ENCODE measurements at regions not wholly inside any gene's neighbourhood (a gene's known extent, or its start where the extent isn't known, plus 50 kb on each side); places are given as distances from the start of the nearest gene placed in this dataset.

DNA sequence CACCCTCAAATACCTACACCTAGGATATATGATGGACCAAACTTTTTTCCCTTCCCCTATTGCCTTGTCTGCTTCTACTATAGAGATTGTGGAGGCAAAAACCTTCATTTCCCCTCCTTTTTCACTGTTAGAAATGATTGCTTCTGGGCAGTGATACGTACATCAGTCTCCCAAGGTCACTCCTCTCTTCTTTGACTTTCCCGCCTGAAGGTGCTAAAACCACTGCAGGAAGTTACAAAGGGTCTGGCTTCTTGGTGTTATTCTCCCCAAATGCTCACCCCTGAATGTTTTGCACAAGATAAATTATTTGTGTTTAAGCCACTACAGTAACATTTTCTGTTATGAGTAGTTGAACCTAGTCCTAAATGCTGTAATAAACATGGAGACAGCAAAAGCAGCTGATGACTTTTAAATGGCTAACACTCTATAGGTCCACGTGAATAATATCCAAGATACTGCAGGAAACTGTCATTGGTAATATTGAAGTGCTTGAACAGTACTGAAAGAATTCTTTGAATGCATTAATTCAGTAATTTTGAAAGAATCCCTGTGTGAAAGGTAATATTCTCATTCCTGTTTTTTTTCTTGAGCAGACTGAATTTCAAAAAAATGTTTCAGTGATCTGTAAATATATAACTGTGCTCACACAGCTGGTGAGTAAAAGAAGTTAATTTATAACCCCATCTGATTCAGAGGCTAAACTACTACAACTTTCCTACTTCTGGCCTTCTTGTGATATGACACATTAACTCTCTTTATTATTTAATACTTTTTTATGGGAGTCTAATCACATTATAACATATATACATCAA lies 865.1 kb downstream of the EFNB2 start:
- in situ Hi-C loops (cut with MboI; ENCODE audit: low sequenced_read_pairs), result no loop called here

DNA sequence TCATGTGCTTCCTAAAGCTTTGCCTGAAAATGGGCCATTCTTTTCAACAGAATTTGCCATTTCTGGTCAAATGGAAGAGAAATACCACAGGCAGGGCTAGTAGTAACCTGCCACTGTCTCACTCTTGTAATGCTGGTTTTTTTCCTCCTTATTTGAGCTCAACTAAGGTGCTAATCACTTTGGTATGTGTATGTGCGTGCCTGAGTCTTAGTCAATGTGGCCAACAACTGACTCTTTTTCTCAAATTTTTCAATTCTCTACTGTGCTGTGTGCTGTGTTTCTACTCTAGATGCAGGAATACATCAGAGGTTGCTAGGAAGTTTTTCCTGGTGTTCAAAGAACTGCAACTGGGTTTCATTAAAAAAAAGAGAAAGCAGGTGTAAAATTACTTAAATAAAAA lies 870.2 kb downstream of the EFNB2 start:
- in situ Hi-C loops (cut with MboI; ENCODE audit: low sequenced_read_pairs), result no loop called here

DNA sequence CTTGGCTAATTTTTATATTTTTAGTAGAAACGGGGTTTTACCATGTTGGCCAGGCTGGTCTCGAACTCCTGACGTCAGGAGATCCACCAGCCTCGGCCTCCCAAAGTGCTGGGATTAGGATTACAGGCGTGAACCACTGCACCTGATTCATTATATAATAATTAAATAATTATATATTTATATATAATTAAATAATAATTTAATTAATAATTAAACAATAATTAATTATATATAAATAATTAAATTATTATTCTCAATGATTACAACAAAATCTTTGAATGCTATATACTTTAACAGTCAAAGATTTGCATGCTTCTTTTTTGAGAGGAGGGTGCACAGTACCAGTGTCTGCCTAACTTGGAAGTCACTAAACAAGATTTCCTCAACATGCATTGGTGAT lies 872.3 kb downstream of the EFNB2 start:
- in situ Hi-C loops (cut with MboI; ENCODE audit: low sequenced_read_pairs), result no loop called here

DNA sequence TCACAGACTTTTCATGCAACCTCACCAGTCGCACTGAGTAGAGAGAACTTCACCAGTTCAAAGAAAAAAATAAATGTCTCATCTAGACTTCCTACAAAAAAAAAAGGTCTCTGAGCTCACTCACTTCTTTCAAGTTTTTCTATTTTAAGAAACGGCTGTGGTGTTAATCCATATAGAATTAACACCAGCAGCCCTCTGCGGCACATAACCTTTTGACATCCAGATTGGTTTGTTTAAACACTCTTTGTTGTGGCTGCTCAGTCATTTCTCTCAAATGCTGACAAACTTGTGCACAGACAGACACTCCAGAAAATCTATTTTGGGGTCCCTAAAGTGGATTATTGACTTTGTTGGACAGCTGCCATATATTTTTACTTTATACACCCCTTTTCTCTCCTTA lies 874.9 kb downstream of the EFNB2 start:
- in situ Hi-C loops (cut with MboI; ENCODE audit: low sequenced_read_pairs), result no loop called here

DNA sequence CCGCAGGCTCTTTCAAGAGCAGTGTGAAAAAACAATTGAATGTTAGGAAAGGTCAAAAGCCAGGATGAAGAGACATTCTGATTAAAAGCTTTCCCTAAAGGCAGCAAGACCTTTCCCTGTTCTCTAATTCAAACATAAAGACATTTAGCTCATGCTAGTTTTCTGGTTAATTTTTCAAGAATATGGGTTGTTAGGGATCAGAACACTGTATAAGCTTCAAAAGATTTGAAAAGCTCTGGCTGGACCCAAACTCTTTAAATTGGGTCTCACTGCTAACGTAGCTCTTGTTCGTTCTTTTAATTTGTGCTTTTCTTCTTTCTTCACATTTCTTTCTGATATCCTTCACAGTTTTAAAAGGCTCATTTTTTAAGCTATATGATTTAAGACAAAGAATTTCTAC lies 877.0 kb downstream of the EFNB2 start:
- in situ Hi-C loops (cut with MboI; ENCODE audit: low sequenced_read_pairs), result no loop called here

DNA sequence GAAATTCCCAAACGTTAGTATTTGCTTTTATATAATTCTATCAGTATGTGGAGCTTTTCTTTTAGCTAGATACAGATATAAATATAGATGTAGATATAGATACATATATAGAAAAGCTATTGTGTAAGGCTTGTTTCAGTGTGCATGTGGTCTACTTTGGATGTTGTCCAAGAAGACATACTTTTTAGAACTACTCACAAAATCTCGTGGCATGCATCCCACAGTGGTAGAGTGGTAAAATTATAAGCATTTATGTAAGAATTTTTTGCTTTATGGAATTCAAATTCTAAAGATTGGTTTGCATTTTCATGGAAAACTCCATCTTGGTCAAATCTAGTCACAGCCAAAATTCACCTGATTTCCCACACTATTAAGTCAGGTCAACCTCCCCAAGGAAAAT lies 880.4 kb downstream of the EFNB2 start:
- in situ Hi-C loops (cut with MboI; ENCODE audit: low sequenced_read_pairs), result no loop called here

DNA sequence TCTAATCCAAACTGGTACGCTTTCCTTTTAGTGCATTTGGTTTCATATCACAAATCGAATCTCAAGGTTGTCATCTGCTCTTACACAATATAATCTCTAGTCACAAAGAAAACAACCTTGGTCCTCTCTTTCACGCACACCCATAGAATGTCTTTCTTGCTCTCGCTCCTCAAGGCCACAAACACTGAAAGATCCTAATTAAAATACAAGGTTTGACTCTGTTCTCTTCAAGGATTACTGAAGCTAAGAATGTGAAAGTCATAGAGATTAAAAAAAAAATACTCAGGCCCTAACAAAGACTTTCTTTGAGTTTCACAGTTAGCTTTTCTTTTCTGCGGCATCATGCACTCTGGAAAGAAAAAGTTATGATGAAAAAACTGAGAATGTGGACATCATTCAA lies 891.5 kb downstream of the EFNB2 start:
- in situ Hi-C loops (cut with MboI; ENCODE audit: low sequenced_read_pairs), result no loop called here

DNA sequence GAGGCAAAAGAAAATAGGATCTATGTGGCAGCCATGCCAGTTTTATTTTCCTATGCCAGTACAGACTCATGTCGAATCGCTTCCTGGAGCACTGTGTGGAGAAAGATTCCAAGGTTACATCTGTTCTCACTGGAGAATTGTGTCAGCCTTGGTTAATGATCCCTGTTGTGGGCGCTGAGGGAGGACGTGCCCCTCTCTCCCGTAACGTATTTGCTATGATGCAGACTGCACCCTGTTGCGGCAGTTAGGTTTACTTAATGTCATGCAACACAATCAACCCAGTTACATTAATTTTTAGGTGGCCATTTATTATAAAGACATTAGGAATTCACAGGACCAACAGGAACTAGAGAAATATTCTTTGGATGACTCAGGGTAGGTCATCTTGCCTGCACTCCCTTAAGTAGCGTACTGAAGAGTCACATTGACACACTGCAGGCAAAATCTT lies 892.9 kb downstream of the EFNB2 start:
- in situ Hi-C loops (cut with MboI; ENCODE audit: low sequenced_read_pairs), result no loop called here

DNA sequence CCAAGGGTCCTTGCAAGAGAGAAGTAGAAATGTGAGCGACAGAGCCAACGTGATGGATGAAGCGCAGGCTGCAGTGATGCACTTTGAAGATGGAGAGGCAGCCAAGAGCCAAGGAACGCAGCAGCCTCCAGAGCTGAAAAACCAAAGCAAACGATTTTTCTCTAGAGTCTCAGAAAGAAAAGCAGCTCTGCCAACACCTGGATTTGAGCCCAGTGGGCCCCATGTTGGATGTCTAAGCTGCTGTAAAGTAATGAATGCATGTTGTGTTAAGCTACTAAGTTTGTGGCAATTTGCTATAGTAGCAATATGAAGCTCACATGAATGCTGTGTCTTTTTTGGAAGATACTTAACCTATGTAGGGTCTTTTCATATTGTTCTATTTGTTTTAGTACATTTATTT lies 894.3 kb downstream of the EFNB2 start:
- in situ Hi-C loops (cut with MboI; ENCODE audit: low sequenced_read_pairs), result no loop called here

DNA sequence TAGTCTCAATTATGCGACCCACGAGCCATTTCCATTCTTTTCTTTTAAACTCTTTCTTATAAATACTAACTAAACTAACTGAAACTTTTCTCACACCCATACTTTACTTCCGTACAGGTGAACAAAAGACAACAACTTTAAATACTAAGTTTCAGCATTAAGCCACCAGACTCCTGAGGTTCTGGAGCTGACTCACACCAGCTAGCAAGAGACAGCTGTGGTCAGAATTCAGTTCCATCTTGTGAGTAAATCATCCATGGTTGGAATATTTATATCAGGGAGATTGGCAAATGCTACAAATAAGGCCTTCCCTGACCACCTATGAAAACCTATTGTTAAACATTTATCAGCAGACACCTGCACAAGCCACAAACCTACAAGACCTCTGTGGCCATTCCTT lies 897.0 kb downstream of the EFNB2 start:
- in situ Hi-C loops (cut with MboI; ENCODE audit: low sequenced_read_pairs), result no loop called here

DNA sequence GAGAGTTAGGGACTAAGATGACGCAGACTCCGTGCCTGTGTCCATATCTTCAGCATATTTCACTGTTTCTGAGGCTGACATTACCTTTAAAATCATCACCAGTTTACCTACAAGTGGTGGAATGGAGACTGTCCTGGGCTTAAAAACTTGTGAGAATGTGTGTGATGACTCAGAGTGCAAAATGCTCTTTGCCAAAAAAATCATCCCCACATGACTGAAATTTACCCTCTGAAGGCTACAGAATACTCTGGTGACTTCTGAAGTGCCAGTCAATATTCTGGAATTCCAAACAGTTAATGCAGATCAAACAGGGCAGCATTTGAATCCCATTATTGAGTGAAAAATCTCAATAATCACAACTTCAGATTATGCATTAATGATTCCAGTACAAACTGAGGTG lies 901.4 kb downstream of the EFNB2 start:
- in situ Hi-C loops (cut with MboI; ENCODE audit: low sequenced_read_pairs), result no loop called here

DNA sequence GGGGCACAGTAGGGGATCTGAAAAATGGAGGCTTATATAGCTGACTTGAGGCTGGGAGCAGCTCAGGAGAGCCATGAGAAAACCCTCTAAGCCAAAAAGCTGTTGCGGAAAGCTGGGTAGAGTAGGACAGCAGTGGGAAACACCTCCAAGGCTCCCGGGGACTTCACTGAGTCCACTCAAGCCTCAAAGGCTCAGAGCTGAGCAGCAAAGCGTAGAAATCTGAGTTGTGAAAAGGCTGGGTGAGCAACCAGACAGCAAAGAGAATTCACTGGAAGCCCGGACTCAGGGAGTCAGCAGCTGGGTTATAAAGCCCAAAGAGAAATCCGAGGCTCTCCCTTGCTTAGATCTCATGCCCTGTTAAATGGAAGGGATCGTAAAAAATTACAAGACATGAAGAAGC lies 905.0 kb downstream of the EFNB2 start:
- in situ Hi-C loops (cut with MboI; ENCODE audit: low sequenced_read_pairs), result no loop called here

DNA sequence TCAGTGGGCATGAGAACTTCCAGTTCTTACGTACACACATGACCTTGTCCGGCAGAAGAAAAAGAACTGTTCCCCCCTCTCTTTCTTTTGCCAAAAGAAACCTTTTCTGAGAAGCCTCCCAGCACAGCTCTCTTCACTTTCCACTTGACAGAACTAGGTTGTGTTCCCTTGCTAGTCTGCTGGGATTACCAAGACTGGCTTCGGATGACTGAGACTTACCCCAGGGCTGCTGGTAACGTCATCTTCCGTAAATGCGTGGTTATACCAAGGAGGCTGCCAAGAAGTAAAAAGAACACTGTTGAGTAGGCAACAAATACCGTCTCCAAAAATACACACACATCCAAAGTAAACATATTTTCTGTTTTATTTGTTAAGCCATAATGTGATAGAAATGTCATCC lies 908.2 kb downstream of the EFNB2 start:
- in situ Hi-C loops (cut with MboI; ENCODE audit: low sequenced_read_pairs), result no loop called here

DNA sequence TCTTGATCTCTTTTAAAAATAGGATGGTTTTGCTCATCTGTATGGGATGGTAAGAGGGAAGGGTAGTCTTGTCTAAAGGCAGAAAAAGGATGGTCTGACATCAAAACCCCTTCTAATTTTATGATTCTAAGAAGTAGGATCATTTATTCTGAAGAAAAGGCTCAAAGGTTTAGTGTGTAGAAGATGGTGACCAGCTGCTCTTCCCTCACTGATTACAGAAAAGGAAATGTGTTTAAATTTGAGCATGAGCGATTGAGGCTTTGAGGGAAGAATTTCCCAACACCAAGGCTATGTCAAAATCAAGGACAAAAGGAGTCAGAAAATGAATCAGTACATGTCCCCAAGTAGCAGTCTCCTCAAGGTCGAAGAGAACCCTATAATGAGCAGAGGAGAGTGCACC lies 909.8 kb downstream of the EFNB2 start:
- in situ Hi-C loops (cut with MboI; ENCODE audit: low sequenced_read_pairs), result no loop called here

DNA sequence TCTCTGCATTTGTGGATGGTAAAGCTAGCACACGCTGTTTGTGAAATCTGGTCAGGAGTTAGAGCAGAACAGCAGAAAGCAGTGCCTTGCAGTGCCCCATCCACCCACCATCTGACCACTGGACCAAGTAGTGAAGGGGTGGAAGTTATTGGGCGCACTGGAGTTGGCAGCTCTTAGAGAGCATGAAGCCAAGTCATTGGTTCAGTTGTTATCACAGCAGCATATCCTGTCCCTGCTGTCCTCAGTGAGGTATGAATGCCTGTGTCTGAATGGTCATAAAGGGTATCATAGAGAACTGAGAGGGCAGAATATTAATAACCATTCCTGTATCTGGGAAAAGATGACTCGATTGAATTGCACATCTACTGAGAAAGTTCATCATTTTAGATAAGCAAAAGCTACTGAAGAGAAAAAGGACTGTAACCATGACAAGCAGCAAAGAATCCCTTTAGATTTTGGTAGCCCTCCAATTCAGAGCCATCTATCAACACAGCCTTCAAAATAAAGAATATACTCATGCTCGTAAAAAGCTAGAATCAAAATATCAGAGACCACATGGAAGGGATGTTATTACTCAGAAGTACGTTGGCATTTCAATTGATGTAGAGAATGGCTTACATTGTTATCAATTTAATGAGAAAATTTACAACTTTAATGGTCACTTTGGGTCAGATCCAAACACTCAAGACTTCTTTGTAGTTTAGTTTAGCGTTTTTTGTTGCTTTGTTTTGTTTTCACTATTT lies 919.0 kb downstream of the EFNB2 start:
- in situ Hi-C loops (cut with MboI; ENCODE audit: low sequenced_read_pairs), result no loop called here

DNA sequence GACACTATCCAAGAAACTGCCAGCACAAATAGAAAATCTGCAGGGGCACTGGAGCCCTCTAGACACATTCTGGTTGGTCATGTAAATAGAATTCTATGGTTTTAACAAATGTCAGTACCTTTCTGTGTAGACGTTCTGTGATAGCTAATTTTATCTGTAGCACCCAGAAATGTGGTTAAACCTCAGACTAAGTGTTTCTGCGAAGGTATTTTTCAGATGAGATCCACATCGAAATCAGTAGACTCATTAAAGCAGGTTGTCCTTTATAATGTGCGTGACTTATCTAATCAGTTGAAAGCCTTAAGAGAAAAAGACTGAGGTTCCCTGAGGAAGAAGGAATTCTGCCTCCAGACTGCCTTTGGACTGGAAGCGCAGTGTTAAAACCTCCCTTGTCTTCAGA lies 922.9 kb downstream of the EFNB2 start:
- in situ Hi-C loops (cut with MboI; ENCODE audit: low sequenced_read_pairs), result no loop called here

DNA sequence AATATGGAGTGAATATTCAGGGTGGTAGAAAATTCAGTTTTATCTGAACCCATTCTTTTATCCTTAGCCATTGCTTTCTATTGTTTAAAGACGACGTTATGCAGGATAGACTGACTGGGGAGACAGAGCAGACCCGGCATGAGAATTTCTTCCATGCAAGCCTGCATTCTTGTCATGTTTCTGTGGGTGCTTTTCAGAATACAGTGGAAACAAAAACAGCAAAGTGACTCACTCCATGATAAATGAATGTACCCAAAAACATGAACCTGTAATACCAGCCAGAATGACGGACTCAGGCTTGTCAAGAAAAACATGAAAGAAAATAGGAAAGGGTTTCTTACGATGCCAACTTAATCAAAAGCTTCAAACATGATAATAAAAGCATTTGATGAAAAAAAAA lies 924.0 kb downstream of the EFNB2 start:
- in situ Hi-C loops (cut with MboI; ENCODE audit: low sequenced_read_pairs), result no loop called here

DNA sequence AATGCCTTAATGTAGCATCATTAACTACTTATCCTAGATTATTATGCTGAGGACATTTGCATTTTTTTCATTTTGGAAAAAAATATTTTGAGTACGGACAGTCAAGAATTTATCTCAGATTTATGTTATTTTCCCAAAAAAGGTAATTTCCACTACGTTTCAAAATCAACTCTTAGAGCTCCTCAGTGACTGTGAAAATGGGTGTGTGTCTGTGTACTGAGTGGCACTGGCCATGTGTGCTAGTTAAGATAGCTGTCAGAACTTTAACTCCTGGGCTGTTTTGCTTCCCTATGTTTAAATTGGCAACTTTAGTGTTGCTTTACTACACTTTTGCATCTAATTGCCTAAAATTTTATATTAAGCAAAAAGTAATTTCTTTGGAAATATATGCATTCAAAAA lies 927.4 kb downstream of the EFNB2 start:
- in situ Hi-C loops (cut with MboI; ENCODE audit: low sequenced_read_pairs), result no loop called here

DNA sequence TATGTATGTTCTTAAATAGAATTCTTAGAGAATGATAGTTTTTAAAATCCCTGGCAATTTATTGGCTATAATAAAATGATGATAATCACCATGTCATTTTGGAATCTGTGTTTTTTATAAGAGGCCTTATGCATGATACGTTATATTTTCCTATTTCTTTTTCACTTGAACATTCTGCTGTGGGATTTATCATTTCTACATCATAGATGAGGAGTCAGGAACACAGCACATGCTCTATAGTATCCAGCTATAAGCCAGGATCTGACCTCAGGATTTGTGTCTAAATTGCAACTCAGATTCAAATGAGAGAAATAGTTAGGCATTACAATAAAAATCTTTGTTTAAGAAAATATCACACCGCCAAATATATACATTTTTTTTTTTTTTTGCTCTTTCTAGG lies 928.0 kb downstream of the EFNB2 start:
- in situ Hi-C loops (cut with MboI; ENCODE audit: low sequenced_read_pairs), result no loop called here

DNA sequence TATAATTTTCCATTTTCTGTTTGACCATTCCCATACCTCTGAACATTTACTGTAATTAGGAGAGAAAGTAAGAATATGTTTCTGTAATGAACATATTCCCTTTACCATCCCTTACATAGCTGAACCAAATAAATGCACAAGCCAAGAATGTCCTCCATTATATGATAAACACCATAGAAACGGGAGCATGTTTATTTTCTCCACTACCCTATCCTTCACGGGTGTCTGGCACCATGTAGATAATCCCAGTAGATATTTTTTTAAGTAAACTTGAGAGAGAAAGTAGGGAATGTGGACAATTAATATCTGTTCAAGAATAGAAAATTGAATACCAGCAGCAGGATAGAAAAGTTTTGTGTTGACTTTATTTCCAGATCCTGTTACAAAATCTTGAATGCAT lies 928.4 kb downstream of the EFNB2 start:
- in situ Hi-C loops (cut with MboI; ENCODE audit: low sequenced_read_pairs), result no loop called here

DNA sequence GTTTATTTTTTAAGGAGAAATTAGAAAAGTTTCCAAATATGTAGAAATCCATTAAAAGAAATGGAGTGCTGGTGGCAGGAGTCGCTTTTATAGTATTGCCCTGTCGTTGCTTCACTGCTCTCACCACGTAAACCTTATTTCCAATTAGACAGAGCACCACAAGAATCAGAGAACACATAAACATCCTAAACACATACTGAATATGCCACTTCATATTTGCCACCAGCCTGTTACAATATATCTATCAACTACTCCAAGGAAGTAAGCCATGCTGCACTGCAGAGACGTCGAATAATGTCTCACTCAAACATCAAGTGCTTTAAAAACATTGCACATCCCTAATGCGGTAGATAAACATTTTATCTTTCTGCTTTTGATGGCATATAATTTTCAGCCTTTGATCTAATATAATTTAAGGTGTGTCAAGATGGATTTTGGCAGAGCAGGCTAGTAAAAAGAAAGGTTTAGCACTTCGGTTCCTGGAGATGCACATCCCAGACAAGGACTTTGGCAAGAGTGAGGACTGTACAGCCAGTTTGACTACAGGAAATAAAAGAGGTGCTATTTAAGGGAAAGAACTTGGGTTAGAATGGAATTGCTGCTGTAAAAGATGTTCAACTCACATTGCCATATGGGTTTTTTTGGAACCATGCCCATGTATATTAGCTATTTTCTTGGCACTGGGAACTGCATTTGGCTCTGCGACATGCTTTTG lies 932.3 kb downstream of the EFNB2 start:
- in situ Hi-C loops (cut with MboI; ENCODE audit: low sequenced_read_pairs), result no loop called here

DNA sequence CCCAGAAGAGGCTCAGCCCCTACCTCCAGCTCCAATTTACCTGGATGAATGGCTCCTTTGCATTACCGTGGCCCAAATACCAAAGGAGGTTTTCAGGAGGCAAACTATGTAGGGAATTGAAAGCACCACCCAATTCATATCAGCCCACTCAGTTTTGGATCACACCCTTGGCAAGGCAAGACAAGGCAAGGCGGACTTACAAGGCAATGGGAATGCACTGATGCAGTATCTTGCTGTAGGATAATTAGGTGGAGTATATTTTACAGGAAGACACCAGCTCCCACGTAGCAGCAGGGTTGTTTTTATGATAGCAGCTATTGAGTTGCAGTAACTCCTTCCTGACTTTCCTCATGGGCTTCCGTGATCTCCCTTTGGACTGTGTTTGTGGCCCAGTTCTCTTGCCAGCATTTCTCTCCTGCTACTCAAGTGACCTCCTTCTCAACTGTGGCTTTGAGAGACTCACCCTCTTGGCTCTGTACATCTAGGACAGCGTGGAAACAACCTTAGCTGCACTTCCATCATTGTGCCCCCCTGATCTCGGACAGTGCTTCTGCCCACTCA lies 935.9 kb downstream of the EFNB2 start:
- in situ Hi-C loops (cut with MboI; ENCODE audit: low sequenced_read_pairs), result no loop called here

Data from HL-60/S4 (cell line).